ENCODE measurements at regions not wholly inside any gene's neighbourhood (a gene's known extent, or its start where the extent isn't known, plus 50 kb on each side); places are given as distances from the start of the nearest gene placed in this dataset.

DNA sequence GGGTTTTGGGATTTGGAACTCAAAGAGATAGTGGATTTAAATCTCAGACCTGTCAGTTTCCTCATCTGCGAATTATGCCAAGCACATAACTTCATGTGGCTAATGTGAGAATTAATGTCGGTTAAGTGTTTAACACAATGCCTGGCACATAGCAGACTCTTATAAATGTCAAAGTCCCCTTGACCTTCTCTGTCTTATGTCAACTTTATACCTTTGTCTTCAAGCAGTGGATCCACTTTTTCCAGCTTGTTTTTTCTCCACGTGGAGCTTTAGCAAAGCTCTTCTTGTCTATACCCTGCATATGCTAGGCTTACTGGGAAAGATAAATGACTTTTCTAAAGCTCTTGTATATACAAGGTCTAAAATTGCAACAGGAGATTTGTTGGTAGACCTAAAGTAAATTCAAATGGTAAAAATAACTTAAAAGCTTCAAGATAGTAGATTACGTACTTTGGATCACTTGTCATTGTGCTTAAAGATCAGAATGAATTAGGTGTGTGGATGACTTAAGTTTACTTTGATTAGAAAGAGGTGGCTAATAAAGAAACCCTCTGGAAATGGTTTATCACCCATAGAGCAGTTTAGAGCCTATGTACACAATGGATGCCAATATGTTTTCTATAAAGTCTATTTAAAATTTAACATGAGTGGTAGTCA is 318.3 kb upstream of the SORL1-AS1 start:
- H3K4me1 ChIP-seq (ENCODE audit: control insufficient read depth, insufficient read depth, low read length) = no peaks in the 10 kb centered on the region
- no peaks in the 10 kb centered on the region for H3K27me3 ChIP-seq (ENCODE audit: control insufficient read depth, insufficient read depth, low read length)
- no peak overlapping the region for H3K9ac ChIP-seq (ENCODE audit: low read length)
- no peaks in the 10 kb centered on the region for H3K36me3 ChIP-seq (ENCODE audit: control insufficient read depth, insufficient read depth, low read length)
- no peak overlapping the region for H3K27ac ChIP-seq (ENCODE audit: low read depth, low read length)
- H3K4me3 ChIP-seq (ENCODE audit: low read depth, low read length) = no peak overlapping the region
- no peaks in the 10 kb centered on the region for H3K9me3 ChIP-seq (ENCODE audit: control insufficient read depth, insufficient read depth, low read depth, low read length)

GRCh38 chr11:121769191-121769590 is 316.4 kb upstream of the SORL1-AS1 start:
- no peaks in the 10 kb centered on the region for H3K36me3 ChIP-seq (ENCODE audit: control insufficient read depth, insufficient read depth, low read length)
- H3K9me3 ChIP-seq (ENCODE audit: control insufficient read depth, insufficient read depth, low read depth, low read length) = no peaks in the 10 kb centered on the region
- H3K4me3 ChIP-seq (ENCODE audit: low read depth, low read length) = no peak overlapping the region
- H3K27ac ChIP-seq (ENCODE audit: low read depth, low read length) = no peak overlapping the region
- H3K27me3 ChIP-seq (ENCODE audit: control insufficient read depth, insufficient read depth, low read length) = no peaks in the 10 kb centered on the region
- H3K9ac ChIP-seq (ENCODE audit: low read length) = no peak overlapping the region
- H3K4me1 ChIP-seq (ENCODE audit: control insufficient read depth, insufficient read depth, low read length) = no peaks in the 10 kb centered on the region

DNA sequence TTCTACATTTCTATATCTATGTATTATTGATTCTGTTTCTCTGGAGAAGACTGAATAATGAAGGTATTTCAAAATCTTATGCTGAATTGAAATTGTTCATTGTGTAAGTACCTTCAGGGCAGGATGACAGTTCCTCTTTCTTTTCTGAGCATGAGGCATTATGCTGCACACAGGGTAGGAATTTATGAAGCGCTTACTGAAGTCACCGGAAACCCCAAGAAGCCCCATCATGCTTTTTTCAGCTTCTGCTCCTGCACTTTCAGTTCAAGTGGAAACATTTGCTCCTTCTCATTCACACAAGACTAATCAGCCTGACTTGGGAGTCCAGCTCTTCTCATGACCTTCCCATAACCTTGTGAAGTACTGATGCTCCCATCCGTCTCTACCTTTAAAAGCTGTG is 314.7 kb upstream of the SORL1-AS1 start:
- H3K9me3 ChIP-seq (ENCODE audit: control insufficient read depth, insufficient read depth, low read depth, low read length) = no peaks in the 10 kb centered on the region
- no peak overlapping the region for H3K4me3 ChIP-seq (ENCODE audit: low read depth, low read length)
- no peak overlapping the region for H3K9ac ChIP-seq (ENCODE audit: low read length)
- H3K4me1 ChIP-seq (ENCODE audit: control insufficient read depth, insufficient read depth, low read length) = no peaks in the 10 kb centered on the region
- no peaks in the 10 kb centered on the region for H3K36me3 ChIP-seq (ENCODE audit: control insufficient read depth, insufficient read depth, low read length)
- no peaks in the 10 kb centered on the region for H3K27me3 ChIP-seq (ENCODE audit: control insufficient read depth, insufficient read depth, low read length)
- H3K27ac ChIP-seq (ENCODE audit: low read depth, low read length) = no peak overlapping the region

- no peak overlapping the region for H3K27ac ChIP-seq (ENCODE audit: low read depth, low read length)
- H3K36me3 ChIP-seq (ENCODE audit: control insufficient read depth, insufficient read depth, low read length) = no peaks in the 10 kb centered on the region
- H3K4me1 ChIP-seq (ENCODE audit: control insufficient read depth, insufficient read depth, low read length) = no peaks in the 10 kb centered on the region
- H3K4me3 ChIP-seq (ENCODE audit: low read depth, low read length) = no peak overlapping the region
- no peaks in the 10 kb centered on the region for H3K9me3 ChIP-seq (ENCODE audit: control insufficient read depth, insufficient read depth, low read depth, low read length)
- no peaks in the 10 kb centered on the region for H3K27me3 ChIP-seq (ENCODE audit: control insufficient read depth, insufficient read depth, low read length)
- no peak overlapping the region for H3K9ac ChIP-seq (ENCODE audit: low read length)
Observed at GRCh38 chr11:121766991-121767390, 314.2 kb upstream of the SORL1-AS1 start.

GRCh38 chr11:121766166-121766565 is 313.4 kb upstream of the SORL1-AS1 start:
- Histone ChIP-seq H3K9ac (ENCODE audit: low read length) (no peak overlapping the region), H3K27ac (ENCODE audit: low read depth, low read length) (no peak overlapping the region), H3K27me3 (ENCODE audit: control insufficient read depth, insufficient read depth, low read length) (no peaks in the 10 kb centered on the region), H3K4me1 (ENCODE audit: control insufficient read depth, insufficient read depth, low read length) (no peaks in the 10 kb centered on the region), H3K36me3 (ENCODE audit: control insufficient read depth, insufficient read depth, low read length) (no peaks in the 10 kb centered on the region), H3K9me3 (ENCODE audit: control insufficient read depth, insufficient read depth, low read depth, low read length) (no peaks in the 10 kb centered on the region), H3K4me3 (ENCODE audit: low read depth, low read length) (no peak overlapping the region)

DNA sequence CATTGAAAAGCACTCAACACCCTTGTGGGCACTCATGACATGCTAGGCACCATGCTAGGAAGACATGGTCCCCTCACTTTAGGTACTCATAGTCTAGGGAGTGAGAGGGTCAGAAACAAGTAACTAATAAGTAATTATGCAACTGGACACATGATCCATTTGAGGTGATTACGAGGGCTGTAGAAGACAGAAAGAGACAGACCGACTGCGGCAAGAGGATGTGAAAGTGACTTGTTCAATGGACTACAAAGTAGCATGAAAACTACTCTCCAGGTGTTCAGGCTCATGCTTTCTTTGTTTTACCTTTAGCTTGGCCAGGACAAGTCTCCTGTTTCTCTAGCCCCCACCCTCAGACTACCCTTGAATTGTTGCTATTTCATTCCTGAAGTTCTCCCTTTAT is 310.8 kb upstream of the SORL1-AS1 start:
- H3K27me3 ChIP-seq (ENCODE audit: control insufficient read depth, insufficient read depth, low read length) = no peaks in the 10 kb centered on the region
- no peaks in the 10 kb centered on the region for H3K36me3 ChIP-seq (ENCODE audit: control insufficient read depth, insufficient read depth, low read length)
- H3K9ac ChIP-seq (ENCODE audit: low read length) = no peak overlapping the region
- H3K9me3 ChIP-seq (ENCODE audit: control insufficient read depth, insufficient read depth, low read depth, low read length) = no peaks in the 10 kb centered on the region
- no peak overlapping the region for H3K27ac ChIP-seq (ENCODE audit: low read depth, low read length)
- no peaks in the 10 kb centered on the region for H3K4me1 ChIP-seq (ENCODE audit: control insufficient read depth, insufficient read depth, low read length)
- no peak overlapping the region for H3K4me3 ChIP-seq (ENCODE audit: low read depth, low read length)

GRCh38 chr11:121762820-121763219 is 310.1 kb upstream of the SORL1-AS1 start:
- H3K27ac ChIP-seq (ENCODE audit: low read depth, low read length) = no peak overlapping the region
- peaks cover 4% of the 10 kb centered on the region for H3K4me1 ChIP-seq (ENCODE audit: control insufficient read depth, insufficient read depth, low read length)
- H3K9ac ChIP-seq (ENCODE audit: low read length) = no peak overlapping the region
- H3K9me3 ChIP-seq (ENCODE audit: control insufficient read depth, insufficient read depth, low read depth, low read length) = no peaks in the 10 kb centered on the region
- H3K4me3 ChIP-seq (ENCODE audit: low read depth, low read length) = no peak overlapping the region
- no peaks in the 10 kb centered on the region for H3K27me3 ChIP-seq (ENCODE audit: control insufficient read depth, insufficient read depth, low read length)
- no peaks in the 10 kb centered on the region for H3K36me3 ChIP-seq (ENCODE audit: control insufficient read depth, insufficient read depth, low read length)

DNA sequence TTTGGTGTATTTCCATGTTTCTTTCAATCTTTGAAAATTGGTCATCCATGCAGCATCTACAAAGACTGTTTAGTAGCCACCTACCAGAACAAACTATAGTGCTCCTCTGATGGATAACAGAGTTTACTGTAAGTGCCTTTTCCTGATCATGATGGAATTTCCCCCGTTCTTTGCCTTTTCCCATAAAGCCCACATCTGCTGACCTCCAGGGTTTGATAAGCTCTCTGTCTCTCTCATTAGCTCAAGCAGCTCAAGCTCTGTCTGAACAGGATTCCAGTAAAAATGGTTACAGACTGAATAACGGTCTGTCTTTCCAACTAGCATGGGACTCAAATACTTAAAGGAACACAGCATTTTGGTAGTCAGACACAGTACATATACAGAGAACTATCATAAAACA is 308.4 kb upstream of the SORL1-AS1 start:
- H3K9me3 ChIP-seq (ENCODE audit: control insufficient read depth, insufficient read depth, low read depth, low read length) = no peaks in the 10 kb centered on the region
- H3K4me1 ChIP-seq (ENCODE audit: control insufficient read depth, insufficient read depth, low read length) = peaks cover 19% of the 10 kb centered on the region
- H3K9ac ChIP-seq (ENCODE audit: low read length) = no peak overlapping the region
- H3K4me3 ChIP-seq (ENCODE audit: low read depth, low read length) = no peak overlapping the region
- no peak overlapping the region for H3K27ac ChIP-seq (ENCODE audit: low read depth, low read length)
- H3K27me3 ChIP-seq (ENCODE audit: control insufficient read depth, insufficient read depth, low read length) = no peaks in the 10 kb centered on the region
- H3K36me3 ChIP-seq (ENCODE audit: control insufficient read depth, insufficient read depth, low read length) = no peaks in the 10 kb centered on the region

- no peaks in the 10 kb centered on the region for H3K9me3 ChIP-seq (ENCODE audit: control insufficient read depth, insufficient read depth, low read depth, low read length)
- no peaks in the 10 kb centered on the region for H3K36me3 ChIP-seq (ENCODE audit: control insufficient read depth, insufficient read depth, low read length)
- H3K4me3 ChIP-seq (ENCODE audit: low read depth, low read length) = no peak overlapping the region
- no peak overlapping the region for H3K27ac ChIP-seq (ENCODE audit: low read depth, low read length)
- H3K9ac ChIP-seq (ENCODE audit: low read length) = no peak overlapping the region
- H3K4me1 ChIP-seq (ENCODE audit: control insufficient read depth, insufficient read depth, low read length) = peaks cover 31% of the 10 kb centered on the region
- H3K27me3 ChIP-seq (ENCODE audit: control insufficient read depth, insufficient read depth, low read length) = no peaks in the 10 kb centered on the region
Observed at GRCh38 chr11:121757480-121758125, 304.8 kb upstream of the SORL1-AS1 start.

- Histone ChIP-seq H3K27me3 (ENCODE audit: control insufficient read depth, insufficient read depth, low read length) (no peaks in the 10 kb centered on the region), H3K27ac (ENCODE audit: low read depth, low read length) (no peak overlapping the region), H3K9ac (ENCODE audit: low read length) (no peak overlapping the region), H3K4me1 (ENCODE audit: control insufficient read depth, insufficient read depth, low read length) (peaks cover 31% of the 10 kb centered on the region), H3K4me3 (ENCODE audit: low read depth, low read length) (no peak overlapping the region), H3K36me3 (ENCODE audit: control insufficient read depth, insufficient read depth, low read length) (no peaks in the 10 kb centered on the region), H3K9me3 (ENCODE audit: control insufficient read depth, insufficient read depth, low read depth, low read length) (no peaks in the 10 kb centered on the region)
Observed at GRCh38 chr11:121755906-121756305, 303.1 kb upstream of the SORL1-AS1 start.

GRCh38 chr11:121755191-121755590 is 302.4 kb upstream of the SORL1-AS1 start:
- no peaks in the 10 kb centered on the region for H3K9me3 ChIP-seq (ENCODE audit: control insufficient read depth, insufficient read depth, low read depth, low read length)
- H3K36me3 ChIP-seq (ENCODE audit: control insufficient read depth, insufficient read depth, low read length) = no peaks in the 10 kb centered on the region
- H3K4me3 ChIP-seq (ENCODE audit: low read depth, low read length) = no peak overlapping the region

More at GRCh38 chr11:121755191-121755590, 302.4 kb upstream of the SORL1-AS1 start:
- peaks cover 31% of the 10 kb centered on the region for H3K4me1 ChIP-seq (ENCODE audit: control insufficient read depth, insufficient read depth, low read length)
- no peak overlapping the region for H3K27ac ChIP-seq (ENCODE audit: low read depth, low read length)
- H3K9ac ChIP-seq (ENCODE audit: low read length) = no peak overlapping the region
- H3K27me3 ChIP-seq (ENCODE audit: control insufficient read depth, insufficient read depth, low read length) = no peaks in the 10 kb centered on the region
